PC-9 (cell line): ENCODE measurements at regions not wholly inside any gene's neighbourhood (a gene's known extent, or its start where the extent isn't known, plus 50 kb on each side); places are given as distances from the start of the nearest gene placed in this dataset.

Experiments used
- BruUV-seq: library from RNA; stranded (reverse); fragments of 400-500 nt; replicated peaks from 2 replicates; lab custom pipeline; 2021; lab: Mats Ljungman, UMichigan
- CTCF ChIA-PET: fragments of 300-600 bp; sonication (Branson Sonifier 250); formaldehyde crosslinking; loops from one replicate; lab custom pipeline; 2022; ENCODE audit warnings: antibody characterized with exemption; lab: Charles Lee
- POLR2A ChIA-PET: fragments of 300-600 bp; sonication (Branson Sonifier 250); formaldehyde crosslinking; loops from one replicate; lab custom pipeline; 2022; ENCODE audit warnings: antibody characterized with exemption; ENCODE audit not compliant: unreplicated experiment; lab: Charles Lee
- DNase-seq, 2 experiments: peaks; one replicate each; pipeline versions ENCODE4 v3.0.0 to v3.0.0-alpha.2; 2015 to 2022; ENCODE audit warnings: mixed read lengths in 1 of 2
- H2AFZ ChIP-seq: fragments of 200-600 bp; sonication (generic); 2 replicates; pipeline ENCODE4 v1.8.1; 2017; ENCODE audit warnings: antibody characterized with exemption
- H3F3A ChIP-seq: fragments of 200-600 bp; sonication (generic); 2 replicates; pipeline ENCODE4 v1.8.1; 2017; ENCODE audit warnings: antibody characterized with exemption, mild to moderate bottlenecking, low read depth; ENCODE audit not compliant: insufficient read depth
- H3K27ac ChIP-seq: fragments of 200-600 bp; sonication (generic); 2 replicates; pipeline ENCODE4 v1.6.1; 2016; ENCODE audit warnings: mixed run types
- H3K27me3 ChIP-seq: fragments of 200-600 bp; sonication (generic); 2 replicates; pipeline ENCODE4 v1.6.1; 2016; ENCODE audit warnings: low read depth, mixed run types; ENCODE audit not compliant: insufficient read depth
- H3K36me3 ChIP-seq: fragments of 200-600 bp; sonication (generic); 2 replicates; pipeline ENCODE4 v1.6.1; 2016; ENCODE audit warnings: low read depth, mixed run types
- H3K4me1 ChIP-seq: fragments of 200-600 bp; sonication (generic); replicated peaks from 2 replicates; pipeline ENCODE4 v1.6.1; 2016; ENCODE audit warnings: mixed run types; ENCODE audit not compliant: insufficient read depth
- H3K4me2 ChIP-seq: fragments of 200-600 bp; sonication (generic); 2 replicates; pipeline ENCODE4 v1.6.1; 2017; ENCODE audit warnings: mixed run types
- H3K4me3 ChIP-seq: fragments of 200-600 bp; sonication (generic); 2 replicates; pipeline ENCODE4 v1.6.1; 2016; ENCODE audit warnings: mixed run types
- H3K79me2 ChIP-seq: fragments of 200-600 bp; sonication (generic); 2 replicates; pipeline ENCODE4 v1.6.1; 2017; ENCODE audit warnings: low read depth, mixed run types
- H3K9me2 ChIP-seq: fragments of 200-600 bp; sonication (generic); 2 replicates; pipeline ENCODE4 v1.8.1; 2017; ENCODE audit warnings: mild to moderate bottlenecking; ENCODE audit not compliant: insufficient read depth
- H3K9me3 ChIP-seq: fragments of 200-600 bp; sonication (generic); 2 replicates; pipeline ENCODE4 v1.8.1; 2016; ENCODE audit warnings: low read depth; ENCODE audit not compliant: insufficient read depth
- H4K20me1 ChIP-seq: fragments of 200-600 bp; sonication (generic); 2 replicates; pipeline ENCODE4 v1.8.1; 2017; ENCODE audit not compliant: insufficient read depth
- EZH2 ChIP-seq: fragments of 200-600 bp; sonication (generic); IDR thresholded peaks from 2 replicates; pipeline ENCODE4 v1.8.0; 2017; ENCODE audit warnings: antibody characterized with exemption, low read depth
- intact Hi-C: fragments of 100-400 bp; cut with micrococcal nuclease; formaldehyde crosslinking; loops from one replicate; pipeline ENCODE4 v1.10.0; 2022; ENCODE audit not compliant: unreplicated experiment
- TF ChIP-seq, protein P1 (sequence below): fragments of 200-600 bp; sonication (generic); conservative IDR thresholded peaks from 2 replicates; pipeline ENCODE4 v1.6.1; 2017; ENCODE audit warnings: mixed run types, antibody characterized with exemption, mild to moderate bottlenecking, moderate library complexity

DNA sequence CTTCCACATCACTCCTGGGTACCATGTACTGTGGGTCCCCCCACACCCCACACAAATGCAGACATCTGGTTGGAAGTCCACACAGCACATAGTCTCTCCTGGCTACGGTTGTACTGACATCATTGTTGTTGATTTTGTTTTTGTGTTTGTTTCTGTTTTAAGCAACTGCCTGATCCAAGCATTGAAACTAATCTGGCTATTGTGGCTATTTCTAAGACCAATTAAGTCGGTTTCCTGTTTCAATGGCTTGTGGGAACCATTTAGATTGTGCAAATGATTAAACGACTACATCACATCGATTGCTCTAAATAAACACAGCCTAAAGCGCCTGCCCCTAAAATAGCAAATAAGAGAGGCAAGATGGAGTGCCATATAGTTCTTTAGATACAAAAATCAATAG lies 226.8 kb upstream of the IRX4 start:
- CTCF ChIA-PET, result no interaction called here
- Histone ChIP-seq H3K4me1 (no peaks in the 10 kb centered on the region), H3K36me3 (no peaks in the 10 kb centered on the region), H3K4me2 (no peak overlapping the region), H3K9me3 (no peaks in the 10 kb centered on the region), H3K27me3 (peaks cover 79% of the 10 kb centered on the region), H3K4me3 (no peak overlapping the region), H3F3A (no peaks in the 10 kb centered on the region), H3K9me2 (no peaks in the 10 kb centered on the region), H2AFZ (no peak overlapping the region), H4K20me1 (no peaks in the 10 kb centered on the region; the same call in 1 of the 2 replicates), H3K79me2 (no peaks in the 10 kb centered on the region), H3K27ac (no peak overlapping the region)
- no peak for TF ChIP-seq EZH2
- TF ChIP-seq, protein P1, sequence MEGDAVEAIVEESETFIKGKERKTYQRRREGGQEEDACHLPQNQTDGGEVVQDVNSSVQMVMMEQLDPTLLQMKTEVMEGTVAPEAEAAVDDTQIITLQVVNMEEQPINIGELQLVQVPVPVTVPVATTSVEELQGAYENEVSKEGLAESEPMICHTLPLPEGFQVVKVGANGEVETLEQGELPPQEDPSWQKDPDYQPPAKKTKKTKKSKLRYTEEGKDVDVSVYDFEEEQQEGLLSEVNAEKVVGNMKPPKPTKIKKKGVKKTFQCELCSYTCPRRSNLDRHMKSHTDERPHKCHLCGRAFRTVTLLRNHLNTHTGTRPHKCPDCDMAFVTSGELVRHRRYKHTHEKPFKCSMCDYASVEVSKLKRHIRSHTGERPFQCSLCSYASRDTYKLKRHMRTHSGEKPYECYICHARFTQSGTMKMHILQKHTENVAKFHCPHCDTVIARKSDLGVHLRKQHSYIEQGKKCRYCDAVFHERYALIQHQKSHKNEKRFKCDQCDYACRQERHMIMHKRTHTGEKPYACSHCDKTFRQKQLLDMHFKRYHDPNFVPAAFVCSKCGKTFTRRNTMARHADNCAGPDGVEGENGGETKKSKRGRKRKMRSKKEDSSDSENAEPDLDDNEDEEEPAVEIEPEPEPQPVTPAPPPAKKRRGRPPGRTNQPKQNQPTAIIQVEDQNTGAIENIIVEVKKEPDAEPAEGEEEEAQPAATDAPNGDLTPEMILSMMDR, result no peak
- no peak for DNase-seq
- no TSS peak for BruUV-seq
- intact Hi-C loops, result no loop called here
- POLR2A ChIA-PET, result no interaction called here

DNA sequence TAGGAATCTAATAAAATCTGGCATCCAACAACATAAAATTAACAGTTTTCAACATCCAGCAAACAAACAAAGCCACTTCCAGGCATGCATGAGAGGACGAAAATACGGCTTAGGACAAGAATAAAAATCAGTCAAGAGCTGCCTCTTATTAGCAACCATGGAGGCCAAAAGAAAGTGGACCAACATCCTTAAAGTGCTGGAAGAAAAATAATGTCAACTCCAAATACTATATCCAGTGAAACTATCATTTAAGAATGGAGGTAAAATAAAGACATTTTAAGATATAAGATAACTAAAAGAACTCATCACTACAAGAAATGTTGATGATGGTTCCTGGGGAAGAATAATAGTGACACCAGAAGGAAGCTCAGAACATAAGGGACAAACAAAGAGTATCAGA lies 224.0 kb upstream of the IRX4 start:
- H3K4me1 ChIP-seq, result no peaks in the 10 kb centered on the region
- peaks cover 79% of the 10 kb centered on the region for H3K27me3 ChIP-seq
- ChIA-PET POLR2A (no interaction called here), CTCF (no interaction called here)
- intact Hi-C loops, result no loop called here
- DNase-seq, result no peak
- TF ChIP-seq EZH2, result no peak
- TF ChIP-seq, protein P1, result no peak
- no peaks in the 10 kb centered on the region for H3K36me3 ChIP-seq
- no peaks in the 10 kb centered on the region; the same call in 1 of the 2 replicates for H4K20me1 ChIP-seq
- H3F3A ChIP-seq, result no peaks in the 10 kb centered on the region
- BruUV-seq, result no TSS peak
- H3K9me3 ChIP-seq, result no peaks in the 10 kb centered on the region
- no peak overlapping the region for H3K4me2 ChIP-seq
- no peak overlapping the region for H3K27ac ChIP-seq
- H3K79me2 ChIP-seq, result no peaks in the 10 kb centered on the region
- no peaks in the 10 kb centered on the region for H3K9me2 ChIP-seq
- no peak overlapping the region for H3K4me3 ChIP-seq
- no peak overlapping the region for H2AFZ ChIP-seq

DNA sequence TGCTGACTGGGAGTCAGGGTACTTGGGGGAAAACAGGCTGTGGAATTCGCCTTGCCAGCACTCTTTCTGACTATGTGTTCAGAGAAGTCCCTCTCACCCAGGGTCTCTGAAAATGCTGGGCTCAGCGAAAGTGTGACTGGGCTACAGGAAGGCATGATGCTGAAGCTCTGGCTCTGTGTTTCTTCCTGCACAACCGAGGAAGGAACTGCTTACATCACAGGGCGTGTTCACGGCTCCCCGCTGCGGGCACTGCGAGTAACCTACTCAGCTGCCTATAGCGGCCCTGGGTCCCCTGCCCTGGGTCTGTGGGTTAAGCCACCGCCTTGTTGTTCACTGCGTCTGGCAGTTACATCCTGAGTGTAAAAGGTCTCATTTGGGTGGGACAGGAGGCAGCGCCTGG lies 222.4 kb upstream of the IRX4 start:
- Histone ChIP-seq H3K27me3 (peaks cover 79% of the 10 kb centered on the region), H3K4me1 (no peaks in the 10 kb centered on the region), H3K4me3 (no peak overlapping the region), H3K79me2 (no peaks in the 10 kb centered on the region), H3K27ac (no peak overlapping the region), H3F3A (no peaks in the 10 kb centered on the region), H3K9me3 (no peaks in the 10 kb centered on the region), H4K20me1 (no peaks in the 10 kb centered on the region; the same call in 1 of the 2 replicates), H2AFZ (no peak overlapping the region), H3K4me2 (no peak overlapping the region), H3K9me2 (no peaks in the 10 kb centered on the region), H3K36me3 (no peaks in the 10 kb centered on the region)
- ChIA-PET CTCF (no interaction called here), POLR2A (no interaction called here)
- no peak for TF ChIP-seq EZH2
- TF ChIP-seq, protein P1, result no peak
- intact Hi-C loops, result no loop called here
- BruUV-seq, result no TSS peak
- no peak for DNase-seq
